ENCODE measurements at regions not wholly inside any gene's neighbourhood (a gene's known extent, or its start where the extent isn't known, plus 50 kb on each side); places are given as distances from the start of the nearest gene placed in this dataset.

GRCh38 chr7:19973581-19973980 is 200.2 kb upstream of the TMEM196 start:
- no peaks in the 10 kb centered on the region for H3K9me2 ChIP-seq (replicated peaks; ENCODE audit: insufficient read depth, low read length)
- no peaks in the 10 kb centered on the region for H3K27me3 ChIP-seq (ENCODE audit: low read length)
- no peaks in the 10 kb centered on the region for H4K20me1 ChIP-seq (ENCODE audit: low read depth, low read length)
- no peaks in the 10 kb centered on the region for H3K9me3 ChIP-seq (ENCODE audit: insufficient read depth, low read length)
- H3F3A ChIP-seq (ENCODE audit: insufficient read depth): no peaks in the 10 kb centered on the region
- no peaks in the 10 kb centered on the region for H3K79me2 ChIP-seq (ENCODE audit: insufficient read depth, low read length)
- H3K4me2 ChIP-seq (ENCODE audit: low read depth, low read length, poor library complexity, severe bottlenecking): no peak overlapping the region
- no peak overlapping the region for H3K9ac ChIP-seq (ENCODE audit: low read length)
- no peak overlapping the region for H3K27ac ChIP-seq (ENCODE audit: low read depth, low read length)
- no peak overlapping the region for H2AFZ ChIP-seq (ENCODE audit: low read depth, low read length, severe bottlenecking)
- no peaks in the 10 kb centered on the region for H3K36me3 ChIP-seq (ENCODE audit: low read length)
- TF ChIP-seq EZH2phosphoT487 (conservative IDR thresholded peaks at IDR 0.05; ENCODE audit: low read length): no peak
- TF ChIP-seq, protein P1, sequence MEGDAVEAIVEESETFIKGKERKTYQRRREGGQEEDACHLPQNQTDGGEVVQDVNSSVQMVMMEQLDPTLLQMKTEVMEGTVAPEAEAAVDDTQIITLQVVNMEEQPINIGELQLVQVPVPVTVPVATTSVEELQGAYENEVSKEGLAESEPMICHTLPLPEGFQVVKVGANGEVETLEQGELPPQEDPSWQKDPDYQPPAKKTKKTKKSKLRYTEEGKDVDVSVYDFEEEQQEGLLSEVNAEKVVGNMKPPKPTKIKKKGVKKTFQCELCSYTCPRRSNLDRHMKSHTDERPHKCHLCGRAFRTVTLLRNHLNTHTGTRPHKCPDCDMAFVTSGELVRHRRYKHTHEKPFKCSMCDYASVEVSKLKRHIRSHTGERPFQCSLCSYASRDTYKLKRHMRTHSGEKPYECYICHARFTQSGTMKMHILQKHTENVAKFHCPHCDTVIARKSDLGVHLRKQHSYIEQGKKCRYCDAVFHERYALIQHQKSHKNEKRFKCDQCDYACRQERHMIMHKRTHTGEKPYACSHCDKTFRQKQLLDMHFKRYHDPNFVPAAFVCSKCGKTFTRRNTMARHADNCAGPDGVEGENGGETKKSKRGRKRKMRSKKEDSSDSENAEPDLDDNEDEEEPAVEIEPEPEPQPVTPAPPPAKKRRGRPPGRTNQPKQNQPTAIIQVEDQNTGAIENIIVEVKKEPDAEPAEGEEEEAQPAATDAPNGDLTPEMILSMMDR (IDR thresholded peaks at IDR 0.05; ENCODE audit: insufficient read depth, low read length, poor library complexity, severe bottlenecking): no peak
- no peak overlapping the region for H3K4me3 ChIP-seq (ENCODE audit: insufficient read depth, low read length, poor library complexity, severe bottlenecking)

GRCh38 chr7:19972876-19973275 is 199.5 kb upstream of the TMEM196 start:
- H2AFZ ChIP-seq (ENCODE audit: low read depth, low read length, severe bottlenecking): no peak overlapping the region
- no peaks in the 10 kb centered on the region for H4K20me1 ChIP-seq (ENCODE audit: low read depth, low read length)
- TF ChIP-seq EZH2phosphoT487 (conservative IDR thresholded peaks at IDR 0.05; ENCODE audit: low read length): no peak
- TF ChIP-seq, protein P1 (IDR thresholded peaks at IDR 0.05; ENCODE audit: insufficient read depth, low read length, poor library complexity, severe bottlenecking): no peak
- H3K4me3 ChIP-seq (ENCODE audit: insufficient read depth, low read length, poor library complexity, severe bottlenecking): no peak overlapping the region
- H3K9me2 ChIP-seq (replicated peaks; ENCODE audit: insufficient read depth, low read length): no peaks in the 10 kb centered on the region
- no peaks in the 10 kb centered on the region for H3K79me2 ChIP-seq (ENCODE audit: insufficient read depth, low read length)
- no peaks in the 10 kb centered on the region for H3F3A ChIP-seq (ENCODE audit: insufficient read depth)
- H3K36me3 ChIP-seq (ENCODE audit: low read length): no peaks in the 10 kb centered on the region
- no peak overlapping the region for H3K27ac ChIP-seq (ENCODE audit: low read depth, low read length)
- no peaks in the 10 kb centered on the region for H3K9me3 ChIP-seq (ENCODE audit: insufficient read depth, low read length)
- H3K9ac ChIP-seq (ENCODE audit: low read length): no peak overlapping the region
- no peaks in the 10 kb centered on the region for H3K27me3 ChIP-seq (ENCODE audit: low read length)
- no peak overlapping the region for H3K4me2 ChIP-seq (ENCODE audit: low read depth, low read length, poor library complexity, severe bottlenecking)

- H3K79me2 ChIP-seq (ENCODE audit: insufficient read depth, low read length): no peaks in the 10 kb centered on the region
- H3K9me2 ChIP-seq (replicated peaks; ENCODE audit: insufficient read depth, low read length): no peaks in the 10 kb centered on the region
- no peak overlapping the region for H2AFZ ChIP-seq (ENCODE audit: low read depth, low read length, severe bottlenecking)
- H3K36me3 ChIP-seq (ENCODE audit: low read length): no peaks in the 10 kb centered on the region
- no peak overlapping the region for H3K4me2 ChIP-seq (ENCODE audit: low read depth, low read length, poor library complexity, severe bottlenecking)
- no peaks in the 10 kb centered on the region for H3F3A ChIP-seq (ENCODE audit: insufficient read depth)
- H3K4me3 ChIP-seq (ENCODE audit: insufficient read depth, low read length, poor library complexity, severe bottlenecking): no peak overlapping the region
- H3K9me3 ChIP-seq (ENCODE audit: insufficient read depth, low read length): no peaks in the 10 kb centered on the region
- no peak overlapping the region for H3K27ac ChIP-seq (ENCODE audit: low read depth, low read length)
- H3K27me3 ChIP-seq (ENCODE audit: low read length): no peaks in the 10 kb centered on the region
- H3K9ac ChIP-seq (ENCODE audit: low read length): no peak overlapping the region
- no peaks in the 10 kb centered on the region for H4K20me1 ChIP-seq (ENCODE audit: low read depth, low read length)
- TF ChIP-seq EZH2phosphoT487 (conservative IDR thresholded peaks at IDR 0.05; ENCODE audit: low read length): no peak
- TF ChIP-seq, protein P1 (IDR thresholded peaks at IDR 0.05; ENCODE audit: insufficient read depth, low read length, poor library complexity, severe bottlenecking): no peak
Measured at GRCh38 chr7:19971956-19972355, 198.5 kb upstream of the TMEM196 start.

Measured in SU-DHL-6 (cell line).